Stimulated activated CD4-positive, alpha-beta T cell treated with anti-CD3 and anti-CD28 coated beads, TNF-alpha, amount 100 ng/mL, for 4 hours (primary cell): ENCODE measurements at regions not wholly inside any gene's neighbourhood (a gene's known extent, or its start where the extent isn't known, plus 50 kb on each side); places are given as distances from the start of the nearest gene placed in this dataset.

Experiments used
- DNase-seq, 3 experiments: peaks; one replicate each; pipeline ENCODE4 v3.0.0-alpha.2; 2020; ENCODE audit warnings: low read depth in 3 of 3

GRCh38 chr5:74321326-74321725 lies 319.2 kb downstream of the ENC1 start:
- DNase-seq, result no peak

- DNase-seq, result no peak
Observed at GRCh38 chr5:74320526-74320925, 320.0 kb downstream of the ENC1 start.

GRCh38 chr5:74319076-74319475 lies 321.5 kb downstream of the ENC1 start:
- DNase-seq, result no peak

GRCh38 chr5:74316064-74316603 lies 324.4 kb downstream of the ENC1 start:
- DNase-seq, result no peak

- no peak for DNase-seq
Observed at GRCh38 chr5:74314906-74315305, 325.6 kb downstream of the ENC1 start.

GRCh38 chr5:74313896-74314295 lies 326.6 kb downstream of the ENC1 start:
- DNase-seq, result no peak

GRCh38 chr5:74312746-74313145 lies 327.8 kb downstream of the ENC1 start:
- no peak for DNase-seq

GRCh38 chr5:74311961-74312360 lies 328.6 kb downstream of the ENC1 start:
- DNase-seq, result no peak

GRCh38 chr5:74310997-74311930 lies 329.3 kb downstream of the ENC1 start:
- no peak for DNase-seq

GRCh38 chr5:74310386-74310785 lies 330.1 kb downstream of the ENC1 start:
- no peak for DNase-seq

- DNase-seq, result no peak
Observed at GRCh38 chr5:74309050-74309449, 331.5 kb downstream of the ENC1 start.

GRCh38 chr5:74306845-74307244 lies 333.7 kb downstream of the ENC1 start:
- no peak for DNase-seq

- no peak for DNase-seq
Observed at GRCh38 chr5:74304536-74304935, 336.0 kb downstream of the ENC1 start.

GRCh38 chr5:74303578-74303977 lies 336.9 kb downstream of the ENC1 start:
- DNase-seq, result no peak

- DNase-seq, result no peak
Observed at GRCh38 chr5:74301576-74301975, 339.0 kb downstream of the ENC1 start.

- no peak for DNase-seq
Observed at GRCh38 chr5:74300808-74301389, 339.6 kb downstream of the ENC1 start.

GRCh38 chr5:74299833-74300232 lies 340.7 kb downstream of the ENC1 start:
- no peak for DNase-seq

- no peak for DNase-seq
Observed at GRCh38 chr5:74296685-74297408, 343.7 kb downstream of the ENC1 start.

GRCh38 chr5:74295676-74296075 lies 344.9 kb downstream of the ENC1 start:
- no peak for DNase-seq

GRCh38 chr5:74295141-74295540 lies 345.4 kb downstream of the ENC1 start:
- DNase-seq, result no peak

GRCh38 chr5:74294231-74294705 lies 346.3 kb downstream of the ENC1 start:
- DNase-seq, result no peak

- no peak for DNase-seq
Observed at GRCh38 chr5:74293182-74293581, 347.3 kb downstream of the ENC1 start.
